ENCODE measurements at regions not wholly inside any gene's neighbourhood (a gene's known extent, or its start where the extent isn't known, plus 50 kb on each side); places are given as distances from the start of the nearest gene placed in this dataset.
"Not testable (repeated sequence)": the region's sequence is repeated elsewhere in the genome, so short reads cannot be mapped to it uniquely, and the experiment has no call there.

GRCh38 chr7:124244469-124244868, 211.6 kb upstream of the TMEM229A start:
- in situ Hi-C loops (cut with HindIII; ENCODE audit: low pct_unique_long_range_greater_than_20kb, low sequenced_read_pairs); DNase-seq (ENCODE audit: low read depth): not testable (repeated sequence)

DNA sequence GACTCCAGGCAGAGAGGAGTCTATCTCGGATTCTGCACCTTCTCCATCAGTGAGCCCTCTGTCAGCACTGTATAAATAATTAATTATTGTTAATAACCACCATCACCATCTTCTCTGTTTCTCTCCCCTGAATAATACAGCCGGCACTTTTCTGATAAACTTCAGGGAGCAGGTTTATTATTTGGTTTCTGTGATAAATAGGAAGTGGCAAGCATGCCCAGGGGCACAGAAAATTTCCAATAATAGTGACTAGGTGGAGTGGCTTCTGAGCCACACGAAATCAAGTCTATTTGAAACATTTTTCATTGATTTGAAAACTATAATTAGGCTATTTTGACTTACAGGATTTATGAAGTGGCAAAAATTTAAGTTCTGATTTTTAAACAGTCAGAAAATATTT, 186.8 kb upstream of the TMEM229A start:
- in situ Hi-C loops (cut with HindIII; ENCODE audit: low pct_unique_long_range_greater_than_20kb, low sequenced_read_pairs): no loop called here
- no peak for DNase-seq (ENCODE audit: low read depth)

DNA sequence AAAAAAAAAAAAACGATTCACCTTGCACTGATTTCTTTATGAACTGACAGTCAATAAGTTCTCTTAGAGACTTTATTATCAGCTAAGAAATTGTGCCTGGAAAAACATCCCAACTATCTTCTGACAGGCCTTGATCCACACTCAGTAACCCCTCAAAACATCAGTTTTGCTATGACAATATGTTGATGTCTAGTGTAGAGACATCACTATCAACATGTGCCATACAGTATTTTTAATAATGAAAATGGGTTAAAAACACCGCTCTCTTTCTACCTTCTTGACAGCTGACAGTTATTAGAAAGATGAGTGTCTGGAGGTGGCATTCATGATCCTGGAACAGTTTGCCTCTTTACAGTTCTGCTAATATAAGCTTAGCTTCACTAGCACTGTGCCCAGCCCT, 175.8 kb upstream of the TMEM229A start:
- in situ Hi-C loops (cut with HindIII; ENCODE audit: low pct_unique_long_range_greater_than_20kb, low sequenced_read_pairs): no loop called here
- DNase-seq (ENCODE audit: low read depth): no peak

- in situ Hi-C loops (cut with HindIII; ENCODE audit: low pct_unique_long_range_greater_than_20kb, low sequenced_read_pairs): no loop called here
- no peak for DNase-seq (ENCODE audit: low read depth)
These were observed 175.3 kb upstream of the TMEM229A start for GRCh38 chr7:124208173-124208572.

GRCh38 chr7:124205526-124205925, 172.7 kb upstream of the TMEM229A start:
- in situ Hi-C loops (cut with HindIII; ENCODE audit: low pct_unique_long_range_greater_than_20kb, low sequenced_read_pairs): no loop called here
- no peak for DNase-seq (ENCODE audit: low read depth)

GRCh38 chr7:124202546-124202945, 169.7 kb upstream of the TMEM229A start:
- DNase-seq (ENCODE audit: low read depth): no peak
- in situ Hi-C loops (cut with HindIII; ENCODE audit: low pct_unique_long_range_greater_than_20kb, low sequenced_read_pairs): no loop called here

DNA sequence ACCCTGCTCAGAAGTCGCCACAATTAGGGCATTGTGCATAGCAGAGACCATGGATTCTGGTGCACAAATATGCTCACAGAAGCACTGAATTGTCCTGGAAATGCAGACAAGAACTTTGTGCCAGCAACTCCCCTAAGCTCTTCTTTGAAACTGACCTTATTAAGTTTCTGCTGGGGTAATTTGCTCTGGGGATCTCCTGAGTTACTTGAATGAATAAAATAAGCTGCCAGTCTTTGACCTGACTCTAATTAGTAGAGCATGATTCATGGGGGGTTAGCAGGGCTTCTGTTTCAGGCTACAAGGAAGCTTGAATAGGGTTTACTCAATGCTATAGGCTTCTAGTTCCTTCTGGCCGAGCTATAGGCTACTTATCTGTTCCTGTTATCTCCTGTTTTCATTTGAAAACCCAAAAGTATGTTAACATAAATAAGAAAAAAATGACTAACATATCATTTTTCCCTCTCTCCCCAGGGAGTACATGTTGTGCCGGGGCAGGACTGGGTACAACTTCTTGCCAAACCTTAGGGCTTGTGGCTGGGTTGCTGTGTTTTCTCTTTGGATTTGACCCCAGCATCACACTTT, 169.0 kb upstream of the TMEM229A start:
- DNase-seq (ENCODE audit: low read depth): no peak
- in situ Hi-C loops (cut with HindIII; ENCODE audit: low pct_unique_long_range_greater_than_20kb, low sequenced_read_pairs): no loop called here

GRCh38 chr7:124196519-124196918, 163.7 kb upstream of the TMEM229A start:
- in situ Hi-C loops (cut with HindIII; ENCODE audit: low pct_unique_long_range_greater_than_20kb, low sequenced_read_pairs): no loop called here
- DNase-seq (ENCODE audit: low read depth): no peak

DNA sequence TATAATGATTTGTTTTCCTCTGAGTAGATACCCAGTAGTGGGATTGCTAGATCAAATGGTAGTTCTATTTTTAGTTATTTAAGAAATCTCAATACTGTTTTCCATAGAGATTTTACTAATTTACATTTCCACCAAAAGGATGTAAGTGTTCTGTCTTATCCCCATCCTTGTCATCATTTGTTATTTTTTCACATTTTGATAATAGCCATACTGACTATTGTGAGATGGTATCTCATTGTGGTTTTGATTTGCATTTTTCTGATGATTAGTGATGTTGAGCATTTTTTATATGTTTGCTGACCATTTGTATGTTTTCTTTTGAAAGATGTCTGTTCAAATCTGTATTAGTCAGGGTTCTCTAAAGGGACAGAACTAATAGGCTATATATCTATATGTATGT, 160.0 kb upstream of the TMEM229A start:
- in situ Hi-C loops (cut with HindIII; ENCODE audit: low pct_unique_long_range_greater_than_20kb, low sequenced_read_pairs): no loop called here
- DNase-seq (ENCODE audit: low read depth): no peak

- no peak for DNase-seq (ENCODE audit: low read depth)
- in situ Hi-C loops (cut with HindIII; ENCODE audit: low pct_unique_long_range_greater_than_20kb, low sequenced_read_pairs): no loop called here
These were observed 158.8 kb upstream of the TMEM229A start for GRCh38 chr7:124191713-124192112.

GRCh38 chr7:124191030-124191429, 158.2 kb upstream of the TMEM229A start:
- in situ Hi-C loops (cut with HindIII; ENCODE audit: low pct_unique_long_range_greater_than_20kb, low sequenced_read_pairs): no loop called here
- DNase-seq (ENCODE audit: low read depth): no peak

DNA sequence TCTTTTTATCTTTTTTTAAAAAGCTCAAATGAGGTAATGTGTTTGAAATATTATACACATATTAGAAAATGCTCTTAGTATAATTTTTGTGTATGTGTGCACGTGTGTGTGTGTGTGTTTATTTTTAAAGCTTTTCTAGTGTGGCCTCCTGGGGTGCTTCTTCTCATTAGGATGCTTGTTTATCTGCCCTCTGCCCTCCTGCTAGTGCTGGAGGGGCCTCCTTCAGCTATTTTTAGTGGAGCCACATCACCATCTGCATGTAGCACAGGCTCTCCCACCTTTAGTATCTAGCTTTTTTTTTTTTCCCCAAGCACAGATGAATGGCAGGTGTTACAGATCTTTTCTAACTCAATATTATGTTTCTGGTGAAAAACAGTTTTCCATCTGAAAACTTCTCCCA, 155.7 kb upstream of the TMEM229A start:
- DNase-seq (ENCODE audit: low read depth): no peak
- in situ Hi-C loops (cut with HindIII; ENCODE audit: low pct_unique_long_range_greater_than_20kb, low sequenced_read_pairs): no loop called here

- in situ Hi-C loops (cut with HindIII; ENCODE audit: low pct_unique_long_range_greater_than_20kb, low sequenced_read_pairs): no loop called here
- DNase-seq (ENCODE audit: low read depth): no peak
These were observed 155.1 kb upstream of the TMEM229A start for GRCh38 chr7:124187962-124188361.

DNA sequence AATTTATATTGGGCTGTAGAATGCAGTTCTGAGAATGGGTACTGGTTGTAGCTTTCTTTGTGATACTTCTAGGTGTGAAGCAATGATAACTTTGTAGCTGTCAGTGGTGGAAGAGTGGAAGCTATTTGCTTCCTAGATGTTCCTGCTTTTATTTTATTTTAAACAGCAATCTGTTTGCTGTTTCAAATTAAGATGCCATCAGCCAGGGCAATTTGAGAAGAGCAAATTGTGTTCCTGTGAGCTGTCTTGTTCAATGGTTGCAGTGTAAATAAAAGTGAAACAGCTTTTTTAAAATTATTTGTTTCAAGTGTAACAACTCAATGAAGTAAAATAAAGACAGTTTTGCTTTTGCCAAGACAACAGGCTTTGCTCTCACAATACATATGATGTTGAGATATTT, 150.8 kb upstream of the TMEM229A start:
- DNase-seq (ENCODE audit: low read depth): no peak
- in situ Hi-C loops (cut with HindIII; ENCODE audit: low pct_unique_long_range_greater_than_20kb, low sequenced_read_pairs): no loop called here

DNA sequence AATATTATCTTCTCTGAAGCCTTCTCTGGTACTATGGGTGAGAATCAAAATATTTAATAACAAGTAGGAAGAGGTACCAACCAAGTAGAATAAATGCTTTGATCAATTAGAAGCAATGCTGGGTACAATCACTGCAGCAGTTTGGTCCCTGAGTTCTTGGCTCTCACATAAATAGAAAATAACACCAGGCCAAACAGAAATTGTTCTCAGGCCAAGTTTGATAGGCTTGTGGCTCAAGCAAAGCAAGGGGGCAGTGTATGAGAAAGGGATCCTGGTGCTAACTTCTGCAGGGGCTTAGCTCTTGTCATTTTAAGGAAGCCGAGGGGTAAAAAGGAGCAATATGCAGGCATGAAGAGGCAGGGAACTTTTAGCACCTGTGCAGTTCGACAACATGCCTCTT, 146.8 kb upstream of the TMEM229A start:
- DNase-seq (ENCODE audit: low read depth): no peak
- in situ Hi-C loops (cut with HindIII; ENCODE audit: low pct_unique_long_range_greater_than_20kb, low sequenced_read_pairs): no loop called here

- DNase-seq (ENCODE audit: low read depth): no peak
These were observed 145.0 kb upstream of the TMEM229A start for GRCh38 chr7:124177891-124178290.

DNA sequence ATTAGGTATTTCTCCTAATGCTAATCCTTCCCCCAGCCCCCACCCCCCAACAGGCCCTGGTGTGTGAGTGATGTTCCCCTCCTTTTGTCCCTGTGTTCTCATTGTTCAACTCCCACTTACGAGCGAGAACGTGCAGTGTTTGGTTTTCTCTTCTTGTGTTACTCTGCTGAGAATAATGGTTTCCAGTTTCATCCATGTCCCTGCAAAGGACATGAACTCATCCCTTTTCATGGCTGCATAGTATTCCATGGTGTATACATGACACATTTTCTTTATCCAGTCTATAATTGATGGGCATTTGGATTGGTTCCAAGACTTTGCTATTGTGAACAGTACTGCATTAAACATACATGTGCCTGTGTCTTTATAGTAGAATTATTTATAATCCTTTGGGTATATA, 138.9 kb upstream of the TMEM229A start:
- DNase-seq (ENCODE audit: low read depth); in situ Hi-C loops (cut with HindIII; ENCODE audit: low pct_unique_long_range_greater_than_20kb, low sequenced_read_pairs): not testable (repeated sequence)

More at GRCh38 chr7:124177891-124178290, 145.0 kb upstream of the TMEM229A start:
- in situ Hi-C loops (cut with HindIII; ENCODE audit: low pct_unique_long_range_greater_than_20kb, low sequenced_read_pairs): no loop called here

- DNase-seq (ENCODE audit: low read depth): peak; percentile 14
- in situ Hi-C loops (cut with HindIII; ENCODE audit: low pct_unique_long_range_greater_than_20kb, low sequenced_read_pairs): no loop called here
These were observed 138.2 kb upstream of the TMEM229A start for GRCh38 chr7:124171068-124171467.

- in situ Hi-C loops (cut with HindIII; ENCODE audit: low pct_unique_long_range_greater_than_20kb, low sequenced_read_pairs): no loop called here
- no peak for DNase-seq (ENCODE audit: low read depth)
These were observed 135.7 kb upstream of the TMEM229A start for GRCh38 chr7:124168616-124169015.

DNA sequence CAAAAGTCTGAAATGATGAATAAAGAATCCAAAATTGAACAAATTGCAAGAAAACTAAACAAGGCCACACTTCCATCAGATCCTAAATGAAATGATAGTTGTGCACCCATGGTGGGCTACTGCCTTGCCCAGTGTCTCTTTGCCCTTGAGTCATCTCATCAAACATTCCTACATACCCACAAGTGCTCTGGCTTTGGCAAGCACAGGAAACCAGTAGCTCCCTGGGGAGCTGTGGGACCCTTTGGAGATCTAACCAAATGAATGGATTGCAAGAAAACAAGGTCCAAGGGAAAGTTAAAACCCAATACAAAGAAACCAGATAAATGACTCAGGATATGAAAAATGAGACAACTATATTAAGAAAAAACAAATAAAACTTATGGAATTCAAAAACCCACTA, 129.8 kb upstream of the TMEM229A start:
- DNase-seq (ENCODE audit: low read depth): no peak
- in situ Hi-C loops (cut with HindIII; ENCODE audit: low pct_unique_long_range_greater_than_20kb, low sequenced_read_pairs): no loop called here

All from Caki2 (cell line).